Thyroid gland (tissue), 4 donors: ENCODE measurements at regions not wholly inside any gene's neighbourhood (a gene's known extent, or its start where the extent isn't known, plus 50 kb on each side); places are given as distances from the start of the nearest gene placed in this dataset.

Experiments
- CTCF ChIP-seq, 6 experiments: fragments of 200-600 bp in 3 of 6; fragments of 450-650 bp in 3 of 6; sonication (generic) in 3 of 6; IDR thresholded peaks; one replicate each; pipeline ENCODE4 v1.5.1; 2016 to 2019; ENCODE audit warnings: antibody characterized with exemption in 6 of 6, mild to moderate bottlenecking in 2 of 6, inconsistent platforms in 1 of 6, moderate library complexity in 1 of 6
- POLR2A ChIP-seq, 2 donors: fragments of 450-650 bp; IDR thresholded peaks; one replicate each; pipeline ENCODE4 v1.6.1; 2017; ENCODE audit warnings: antibody characterized with exemption in 2 of 2, mild to moderate bottlenecking in 2 of 2, moderate library complexity in 1 of 2

- no peak for TF ChIP-seq CTCF (IDR thresholded peaks at IDR 0.05)
- TF ChIP-seq POLR2A (IDR thresholded peaks at IDR 0.05) = no peak
These were observed 238.2 kb upstream of the DAB2 start for GRCh38 chr5:39662945-39663344.
